Caki2 (cell line): ENCODE measurements at regions not wholly inside any gene's neighbourhood (a gene's known extent, or its start where the extent isn't known, plus 50 kb on each side); places are given as distances from the start of the nearest gene placed in this dataset.
"Not testable (repeated sequence)": the region's sequence is repeated elsewhere in the genome, so short reads cannot be mapped to it uniquely, and the experiment has no call there.

Experiments
- DNase-seq: peaks from one replicate; pipeline ENCODE4 v3.0.0-alpha.2; 2015; ENCODE audit warnings: low read depth
- in situ Hi-C: cut with HindIII; loops from 2 replicates; pipeline ENCODE4 v1.10.0; 2016; ENCODE audit warnings: low sequenced_read_pairs, low pct_unique_long_range_greater_than_20kb, mixed read lengths

DNA sequence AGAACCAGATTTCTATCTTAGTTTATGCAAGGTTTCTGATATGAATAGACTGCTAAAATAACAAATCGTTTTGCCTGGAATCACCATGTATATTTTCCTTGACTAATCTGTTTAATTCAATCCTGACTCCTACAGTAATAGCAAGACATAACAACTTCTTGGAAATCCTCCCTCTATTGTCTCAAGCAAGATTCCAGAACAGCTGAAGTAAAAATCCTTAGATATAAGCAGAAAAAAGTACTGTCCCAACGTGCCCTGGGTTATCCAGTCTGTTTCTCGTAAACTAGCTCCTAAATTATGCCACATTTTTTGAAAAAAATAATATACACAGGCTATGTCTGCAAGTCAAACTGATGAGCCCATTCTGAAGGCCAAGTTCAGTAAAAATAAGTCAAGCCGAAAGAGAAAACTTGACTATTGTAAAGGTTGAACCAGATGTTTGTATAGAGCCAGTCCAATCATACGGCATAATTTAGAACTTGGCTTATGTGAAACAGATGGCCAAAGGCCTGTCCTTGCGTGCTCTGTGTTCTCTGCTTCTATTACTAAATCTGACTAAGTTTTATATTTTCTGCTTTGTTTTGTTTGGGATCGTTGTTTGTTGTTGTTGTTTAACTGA, 341.6 kb upstream of the NRSN1 start:
- in situ Hi-C loops, result no loop called here
- no peak for DNase-seq

DNA sequence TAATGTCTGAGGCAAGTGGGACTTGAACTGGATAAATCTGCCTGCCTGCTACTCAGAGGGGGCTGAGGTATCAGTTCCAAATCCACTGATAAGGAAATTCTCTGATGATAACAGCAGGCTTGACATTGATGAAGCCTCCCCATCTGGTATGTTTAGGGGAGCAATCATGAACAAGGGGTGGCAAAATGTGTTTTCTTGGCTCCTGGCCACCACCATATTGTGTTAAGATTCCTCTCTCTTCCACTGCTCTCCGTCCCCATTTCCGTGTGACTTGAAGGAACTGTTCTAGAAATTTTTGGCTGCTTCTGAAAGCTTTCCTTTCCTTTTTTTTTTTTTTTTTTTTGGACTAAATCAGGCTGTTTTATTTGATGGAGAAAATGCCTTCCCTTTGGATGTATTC, 335.3 kb upstream of the NRSN1 start:
- in situ Hi-C loops, result no loop called here
- DNase-seq, result no peak

DNA sequence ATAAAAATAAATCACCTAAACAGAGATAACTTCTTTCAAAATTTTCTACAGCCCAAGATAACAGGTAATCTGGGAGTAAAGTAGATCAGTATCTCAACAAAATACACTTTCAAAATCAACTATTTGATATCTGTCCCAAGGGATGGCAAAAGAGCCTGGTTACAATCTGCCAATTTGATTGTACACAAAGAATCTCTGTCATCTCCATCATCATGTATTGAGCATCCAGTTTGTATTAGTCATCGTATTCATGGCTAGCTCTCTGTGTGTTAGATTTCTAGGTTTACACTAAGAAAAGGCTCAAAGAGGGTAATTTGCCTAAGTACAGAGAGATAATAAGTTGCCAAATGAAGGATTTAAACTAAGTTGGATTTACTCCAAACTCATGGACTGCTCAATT, 329.0 kb upstream of the NRSN1 start:
- no peak for DNase-seq
- in situ Hi-C loops, result no loop called here

DNA sequence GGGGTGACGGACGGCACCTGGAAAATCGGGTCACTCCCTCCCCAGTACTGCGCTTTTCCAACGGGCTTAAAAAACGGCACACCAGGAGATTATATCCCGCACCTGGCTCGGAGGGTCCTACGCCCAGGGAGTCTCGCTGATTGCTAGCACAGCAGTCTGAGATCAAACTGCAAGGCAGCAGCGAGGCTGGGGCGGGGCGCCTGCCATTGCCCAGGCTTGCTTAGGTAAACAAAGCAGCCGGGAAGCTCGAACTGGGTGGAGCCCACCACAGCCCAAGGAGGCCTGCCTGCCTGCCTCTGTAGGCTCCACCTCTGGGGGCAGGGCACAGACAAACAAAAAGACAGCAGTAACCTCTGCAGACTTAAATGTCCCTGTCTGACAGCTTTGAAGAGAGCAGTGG, 321.7 kb upstream of the NRSN1 start:
- DNase-seq, in situ Hi-C loops: not testable (repeated sequence)

DNA sequence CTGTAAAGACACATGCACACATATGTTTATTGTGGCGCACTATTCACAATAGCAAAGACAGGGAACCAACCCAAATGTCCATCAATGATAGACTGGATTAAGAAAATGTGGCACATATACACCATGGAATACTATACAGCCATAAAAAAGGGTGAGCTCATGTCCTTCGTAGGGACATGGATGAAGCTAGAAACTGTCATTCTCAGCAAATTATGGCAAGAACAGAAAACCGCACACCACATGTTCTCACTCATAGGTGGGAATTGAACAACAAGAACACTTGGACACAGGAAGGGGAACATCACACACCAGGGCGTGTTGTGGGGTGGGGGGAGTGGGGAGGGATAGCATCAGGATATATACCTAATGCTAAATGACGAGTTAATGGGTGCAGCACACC, 304.9 kb upstream of the NRSN1 start:
- DNase-seq, in situ Hi-C loops: not testable (repeated sequence)

DNA sequence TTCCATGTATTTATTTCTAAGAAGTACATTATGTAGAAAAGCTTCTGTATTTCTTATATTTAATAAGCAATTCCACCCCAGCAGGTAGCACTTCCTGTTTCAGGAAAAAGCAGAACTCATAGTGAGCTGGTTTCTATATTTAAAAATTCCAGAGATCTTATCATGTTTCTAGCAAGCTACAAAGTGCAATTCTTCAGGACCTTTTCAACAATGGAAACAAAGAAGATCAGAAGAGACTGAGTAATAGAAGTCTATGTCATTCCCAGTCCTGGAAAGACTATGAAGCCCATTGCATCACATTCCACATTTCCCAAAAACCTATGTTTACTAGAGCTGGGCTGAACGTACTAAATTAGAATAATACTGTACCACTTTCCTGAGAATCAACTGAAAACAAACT, 302.6 kb upstream of the NRSN1 start:
- in situ Hi-C loops, result no loop called here
- DNase-seq, result no peak

DNA sequence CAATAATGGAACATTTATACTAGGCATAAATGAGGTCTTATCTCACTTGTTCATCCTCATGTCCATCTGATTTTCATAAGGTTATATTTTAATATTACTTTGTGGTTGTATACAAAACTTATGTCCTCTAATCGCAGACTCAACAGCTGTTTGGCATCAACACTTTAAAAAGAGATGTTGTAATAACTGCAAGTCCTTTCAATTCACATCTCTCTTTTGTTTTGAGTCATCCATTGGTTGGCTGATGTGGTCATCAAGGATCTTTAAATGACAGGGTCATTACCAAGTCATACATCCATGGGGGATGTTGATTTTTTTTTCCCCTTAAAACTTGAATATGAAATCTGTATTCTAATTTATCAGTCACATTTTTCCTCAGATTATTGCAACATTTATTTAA, 299.4 kb upstream of the NRSN1 start:
- in situ Hi-C loops, result no loop called here
- no peak for DNase-seq

DNA sequence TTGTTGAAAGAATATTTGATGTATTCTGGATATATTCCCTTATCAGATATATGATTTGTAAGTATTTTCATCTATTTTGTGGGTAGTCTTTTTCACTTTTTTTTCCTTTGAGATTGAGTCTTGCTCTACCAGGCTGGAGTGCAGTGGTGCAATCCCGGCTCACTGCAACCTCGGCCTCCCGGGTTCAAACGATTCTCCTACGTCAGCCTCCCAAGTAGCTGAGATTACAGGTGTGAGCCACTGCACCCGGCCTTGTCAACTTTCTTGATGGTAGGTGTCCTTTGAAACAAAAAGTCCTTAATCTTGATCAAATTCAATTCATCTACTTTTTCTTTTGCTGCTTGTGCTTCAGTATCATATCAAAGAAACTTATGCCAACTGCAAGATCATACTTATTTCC, 297.2 kb upstream of the NRSN1 start:
- in situ Hi-C loops, result no loop called here
- no peak for DNase-seq

DNA sequence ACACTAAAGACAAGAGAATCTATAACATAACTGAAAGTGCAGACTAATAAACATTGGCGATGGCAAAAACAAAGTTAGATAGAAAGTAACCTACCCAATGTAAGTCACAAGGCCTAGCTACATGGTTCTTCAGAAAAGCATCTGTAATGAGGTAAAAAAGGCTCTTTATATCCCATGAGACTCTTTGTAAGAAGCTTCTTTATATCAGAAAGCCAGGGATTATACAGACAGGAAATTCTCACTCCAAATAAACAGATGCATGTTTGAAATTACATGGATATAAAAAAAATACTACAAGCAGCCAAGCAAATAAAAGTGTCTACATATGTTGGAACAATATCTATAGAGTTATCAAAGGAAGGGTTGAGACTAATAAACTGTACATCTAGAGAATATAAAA, 284.9 kb upstream of the NRSN1 start:
- no peak for DNase-seq
- in situ Hi-C loops, result no loop called here

DNA sequence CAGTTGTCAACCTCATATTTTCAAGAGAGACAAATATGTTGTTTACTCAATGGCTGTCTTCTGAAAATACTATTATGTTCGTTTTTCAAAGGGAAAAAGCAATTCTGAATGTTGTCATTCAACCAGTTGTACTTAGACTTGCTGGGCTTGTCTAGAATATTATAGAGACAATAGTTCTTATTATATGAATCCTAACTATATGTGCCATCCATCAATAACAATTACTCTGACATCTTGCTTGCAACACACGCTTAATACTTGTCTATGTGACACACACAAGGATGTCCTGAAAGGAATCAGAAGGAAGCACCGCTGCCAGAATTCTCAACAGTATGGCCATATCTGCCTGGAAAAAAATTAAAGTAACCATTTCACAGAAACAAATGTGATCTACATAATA, 283.3 kb upstream of the NRSN1 start:
- in situ Hi-C loops, result no loop called here
- no peak for DNase-seq

DNA sequence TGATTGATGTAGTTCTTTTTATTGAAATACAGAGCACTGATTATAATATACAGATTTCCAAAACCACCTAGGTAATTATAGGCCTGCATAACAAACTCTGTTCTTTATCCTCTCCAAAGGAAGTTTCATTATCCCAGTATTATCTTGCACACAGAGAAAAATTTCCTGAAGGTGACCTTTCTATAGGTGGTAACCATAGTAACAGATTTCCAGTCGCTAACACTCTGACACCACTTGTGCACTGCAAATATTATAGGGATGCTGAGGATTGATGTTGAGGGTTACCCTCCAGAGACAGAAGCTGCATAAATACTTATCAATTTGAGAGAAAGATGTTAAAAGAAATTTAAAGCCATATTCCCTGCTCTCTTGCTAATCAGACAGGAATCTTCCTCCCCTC, 274.5 kb upstream of the NRSN1 start:
- in situ Hi-C loops, result no loop called here
- no peak for DNase-seq

DNA sequence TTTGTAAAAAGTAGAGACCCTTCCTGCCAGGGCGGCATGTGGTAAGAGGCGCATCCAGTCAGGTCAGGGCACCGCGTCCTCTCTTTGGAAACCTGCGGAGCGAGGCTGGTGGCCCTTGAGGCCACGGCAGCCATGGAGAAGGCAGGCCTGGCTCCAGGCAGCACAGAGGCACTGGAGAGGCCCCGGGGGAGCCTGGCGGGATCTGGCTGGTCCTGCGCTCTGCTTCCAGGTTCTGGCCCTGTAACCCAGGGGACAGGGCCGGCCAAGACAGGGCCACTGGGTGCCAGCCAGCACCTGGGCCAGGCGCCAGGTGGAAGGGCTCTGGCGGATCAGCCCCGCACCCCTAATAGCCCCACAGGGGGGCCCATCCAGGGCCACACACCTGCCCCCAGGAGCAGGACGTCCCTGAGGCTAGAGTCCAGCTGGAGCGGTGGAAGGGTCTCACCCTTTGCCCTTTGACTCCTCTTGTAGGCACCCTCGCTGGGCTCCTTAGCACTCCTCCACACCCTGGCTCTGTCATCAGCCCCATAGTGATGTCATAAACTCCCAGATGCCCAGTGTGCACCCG, 272.4 kb upstream of the NRSN1 start:
- in situ Hi-C loops, result not testable (repeated sequence)

DNA sequence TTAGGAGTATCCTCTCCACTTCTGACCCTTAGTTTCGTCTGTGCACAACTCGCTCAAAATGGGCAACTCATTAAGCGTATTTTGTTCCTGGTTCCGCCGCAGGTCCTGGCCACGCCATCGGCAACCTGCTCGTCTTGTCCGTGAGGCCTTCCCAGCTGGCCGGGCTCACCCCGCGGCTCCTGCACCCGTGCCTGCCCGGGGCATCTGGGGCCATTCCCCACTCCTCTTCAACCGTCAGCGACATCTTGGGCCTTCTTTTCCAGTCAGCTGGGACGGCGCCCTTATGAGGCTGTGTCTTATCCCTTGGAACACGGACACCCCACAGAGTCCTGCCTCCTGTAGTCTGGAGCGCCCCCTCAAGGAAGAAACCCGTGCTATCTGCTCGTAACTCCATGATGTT, 271.9 kb upstream of the NRSN1 start:
- DNase-seq, in situ Hi-C loops: not testable (repeated sequence)

More for the DNA sequence above, 272.4 kb upstream of the NRSN1 start:
- not testable (repeated sequence) for DNase-seq

DNA sequence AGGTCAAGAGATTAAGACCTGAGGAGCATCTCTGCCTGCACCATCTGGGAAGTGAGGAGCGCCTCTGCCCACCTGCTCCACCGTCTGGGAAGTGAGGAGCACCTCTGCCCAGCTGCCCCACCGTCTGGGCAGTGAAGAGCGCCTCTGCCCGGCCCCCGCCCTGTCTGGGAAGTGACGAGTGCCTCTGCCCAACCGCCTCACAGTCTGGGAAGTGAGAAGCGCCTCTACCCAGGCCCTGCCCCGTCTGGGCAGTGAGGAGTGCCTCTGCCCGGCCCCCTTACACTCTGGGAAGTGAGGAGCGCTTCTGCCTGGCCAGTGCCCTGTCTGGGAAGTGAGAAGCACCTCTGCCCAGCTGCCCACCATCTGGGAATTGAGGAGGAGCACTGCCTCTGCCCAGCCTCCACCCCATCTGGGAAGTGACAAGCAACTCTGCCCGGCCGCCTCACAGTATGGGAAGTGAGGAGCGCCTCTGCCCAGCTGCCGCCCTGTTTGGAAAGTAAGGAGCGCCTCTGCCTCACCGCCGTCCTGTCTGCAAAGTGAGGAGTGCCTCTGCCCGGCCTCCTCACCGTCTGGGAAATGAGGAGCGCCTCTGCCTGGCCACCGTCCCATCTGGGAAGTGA, 270.4 kb upstream of the NRSN1 start:
- in situ Hi-C loops, result no loop called here
- DNase-seq, result no peak

DNA sequence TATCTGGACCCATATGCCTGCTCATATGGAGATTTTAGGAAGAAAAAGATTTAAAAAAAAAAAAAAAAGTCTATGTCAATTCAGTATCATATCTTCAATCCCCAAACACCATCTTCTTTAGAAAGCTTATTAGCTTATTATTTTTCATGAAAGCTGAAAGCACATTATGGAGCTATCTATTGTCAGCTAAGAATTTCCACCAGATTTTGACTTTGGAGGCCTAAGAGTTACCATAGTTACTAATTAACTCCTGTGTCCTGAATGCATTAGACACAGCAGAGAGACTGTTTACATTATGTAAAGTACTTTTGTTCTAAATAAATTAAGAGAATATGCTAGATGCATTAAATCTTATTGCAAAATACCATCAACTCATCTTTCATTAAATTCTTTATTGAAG, 255.5 kb upstream of the NRSN1 start:
- DNase-seq, result no peak
- in situ Hi-C loops, result no loop called here

DNA sequence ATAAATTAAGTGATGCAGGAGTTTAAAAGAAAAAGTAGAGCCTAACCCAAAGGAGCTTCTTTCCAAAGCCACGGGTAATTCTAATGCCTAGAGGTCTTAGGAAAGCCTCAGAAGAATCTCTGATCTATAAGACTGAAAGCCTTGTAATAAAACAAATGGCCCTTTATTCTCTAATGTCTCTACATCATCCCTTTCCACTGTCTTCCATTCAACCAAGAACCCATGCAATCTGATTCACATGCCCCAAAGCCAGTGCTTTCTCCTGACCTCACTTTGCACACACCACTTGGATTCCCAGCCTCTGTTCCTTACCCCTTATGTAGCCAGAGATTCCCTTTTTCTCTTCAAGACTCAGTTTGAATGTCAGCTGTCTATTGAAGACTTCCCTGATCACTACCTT, 252.9 kb upstream of the NRSN1 start:
- DNase-seq, result no peak
- in situ Hi-C loops, result no loop called here

DNA sequence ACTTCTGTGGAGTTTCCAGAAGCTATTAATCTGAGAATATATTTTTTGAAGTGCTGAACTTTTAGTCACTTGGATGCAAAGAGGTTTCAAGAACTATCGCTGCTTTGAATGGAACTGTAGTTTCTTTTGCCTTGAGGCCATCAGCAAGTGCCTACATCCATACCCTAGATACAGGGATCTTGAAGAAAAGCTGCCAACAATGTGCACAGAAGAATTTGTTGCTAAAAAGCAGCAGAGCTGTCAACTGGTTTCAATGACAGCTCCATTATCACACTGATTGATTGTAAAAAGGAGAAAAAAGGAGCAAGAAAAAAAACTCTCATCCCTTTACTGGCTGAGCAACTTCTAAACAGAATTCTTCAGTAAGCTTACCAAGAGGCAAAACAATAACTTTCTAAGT, 251.0 kb upstream of the NRSN1 start:
- in situ Hi-C loops, result no loop called here
- DNase-seq, result no peak

DNA sequence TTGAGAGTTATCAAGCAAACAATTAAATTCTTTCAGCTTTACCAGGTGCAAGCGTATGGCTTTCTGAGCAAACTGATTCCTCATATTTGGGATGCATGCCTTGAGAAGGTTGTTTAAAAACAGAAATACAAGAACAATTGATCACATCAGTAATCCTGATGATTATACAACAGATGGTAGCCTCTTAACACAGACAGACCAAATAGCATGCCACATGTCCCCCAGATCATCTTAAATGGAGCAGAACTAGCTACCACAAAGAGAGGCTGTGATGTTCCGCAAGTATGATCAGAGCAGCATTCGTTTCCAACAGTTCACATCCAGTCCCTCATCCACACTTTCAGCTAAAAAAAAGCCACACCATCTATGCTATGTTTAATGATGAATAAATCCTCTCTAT, 246.2 kb upstream of the NRSN1 start:
- in situ Hi-C loops, result no loop called here
- no peak for DNase-seq

DNA sequence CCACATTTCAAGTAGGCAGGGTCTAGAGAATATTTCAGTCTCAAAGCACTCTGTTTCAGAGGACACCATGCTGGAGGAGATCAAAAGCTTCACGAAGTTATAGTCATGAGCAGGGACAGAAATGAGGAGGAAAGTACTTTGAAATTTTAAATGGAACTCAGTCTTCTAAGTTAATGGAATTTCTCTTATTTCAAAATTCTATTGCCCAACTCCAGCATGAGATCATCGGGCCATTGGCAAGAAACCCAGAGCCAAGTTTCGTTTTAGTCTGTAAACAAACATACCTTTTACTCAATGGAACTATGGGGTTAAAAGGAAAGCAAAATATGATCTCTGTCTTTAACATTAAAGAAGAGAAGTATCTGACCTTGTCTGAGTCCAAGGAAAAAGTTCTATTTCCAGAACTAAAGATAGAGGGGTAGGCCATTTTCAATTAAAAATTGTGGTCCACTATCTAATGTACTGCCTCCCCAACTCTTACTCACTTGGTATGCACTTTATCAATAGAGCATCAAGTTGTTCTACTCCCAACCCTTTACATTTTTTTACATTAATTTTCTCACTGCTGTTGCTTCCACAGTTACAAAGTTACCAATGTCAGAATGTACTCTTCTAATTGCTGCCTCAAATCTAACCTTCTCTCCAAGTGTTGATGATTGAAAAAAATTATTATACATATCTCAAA, 235.3 kb upstream of the NRSN1 start:
- no peak for DNase-seq
- in situ Hi-C loops, result no loop called here
